Hepatocyte (in vitro differentiated cells): ENCODE measurements at regions not wholly inside any gene's neighbourhood (a gene's known extent, or its start where the extent isn't known, plus 50 kb on each side); places are given as distances from the start of the nearest gene placed in this dataset.

ENCODE experiments used
- EZH2 ChIP-seq: fragments of 200-600 bp; sonication (generic); IDR thresholded peaks from 2 replicates; pipeline ENCODE4 v1.6.1; 2016; ENCODE audit warnings: antibody characterized with exemption, mild to moderate bottlenecking, borderline replicate concordance
- EZH2phosphoT487 ChIP-seq: fragments of 200-600 bp; sonication (generic); IDR thresholded peaks from one replicate; pipeline ENCODE4 v1.6.1; 2018; ENCODE audit warnings: antibody characterized with exemption, mild to moderate bottlenecking, low read depth, moderate library complexity; ENCODE audit not compliant: unreplicated experiment, severe bottlenecking
- TF ChIP-seq, protein P1 (sequence below): fragments of 200-600 bp; sonication (generic); IDR thresholded peaks from 2 replicates; pipeline ENCODE4 v1.5.1; 2016; ENCODE audit warnings: antibody characterized with exemption, mild to moderate bottlenecking; ENCODE audit not compliant: poor library complexity

DNA sequence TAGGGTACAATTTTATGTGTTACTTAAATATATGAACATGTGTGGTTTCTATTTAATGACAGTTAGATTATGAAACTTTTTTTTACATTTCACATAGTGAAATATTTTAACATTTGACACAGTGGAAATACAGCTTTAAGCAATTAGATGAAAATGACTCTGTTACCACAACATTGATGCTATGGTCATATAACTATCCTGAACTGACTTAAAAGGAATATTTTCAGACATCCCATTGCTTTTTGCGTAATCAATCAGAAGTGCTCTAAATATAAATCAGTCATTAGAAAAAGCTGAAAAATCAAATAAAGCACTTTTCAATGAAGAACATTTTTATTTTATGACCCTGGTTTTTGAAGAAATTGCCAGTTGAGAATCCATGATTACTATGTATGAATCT, 80.3 kb downstream of the UFM1 start:
- TF ChIP-seq, protein P1, sequence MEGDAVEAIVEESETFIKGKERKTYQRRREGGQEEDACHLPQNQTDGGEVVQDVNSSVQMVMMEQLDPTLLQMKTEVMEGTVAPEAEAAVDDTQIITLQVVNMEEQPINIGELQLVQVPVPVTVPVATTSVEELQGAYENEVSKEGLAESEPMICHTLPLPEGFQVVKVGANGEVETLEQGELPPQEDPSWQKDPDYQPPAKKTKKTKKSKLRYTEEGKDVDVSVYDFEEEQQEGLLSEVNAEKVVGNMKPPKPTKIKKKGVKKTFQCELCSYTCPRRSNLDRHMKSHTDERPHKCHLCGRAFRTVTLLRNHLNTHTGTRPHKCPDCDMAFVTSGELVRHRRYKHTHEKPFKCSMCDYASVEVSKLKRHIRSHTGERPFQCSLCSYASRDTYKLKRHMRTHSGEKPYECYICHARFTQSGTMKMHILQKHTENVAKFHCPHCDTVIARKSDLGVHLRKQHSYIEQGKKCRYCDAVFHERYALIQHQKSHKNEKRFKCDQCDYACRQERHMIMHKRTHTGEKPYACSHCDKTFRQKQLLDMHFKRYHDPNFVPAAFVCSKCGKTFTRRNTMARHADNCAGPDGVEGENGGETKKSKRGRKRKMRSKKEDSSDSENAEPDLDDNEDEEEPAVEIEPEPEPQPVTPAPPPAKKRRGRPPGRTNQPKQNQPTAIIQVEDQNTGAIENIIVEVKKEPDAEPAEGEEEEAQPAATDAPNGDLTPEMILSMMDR, result no peak
- TF ChIP-seq EZH2 (no peak), EZH2phosphoT487 (no peak)
